Osteocyte (in vitro differentiated cells): ENCODE measurements at regions not wholly inside any gene's neighbourhood (a gene's known extent, or its start where the extent isn't known, plus 50 kb on each side); places are given as distances from the start of the nearest gene placed in this dataset.

ENCODE experiments used
- DNase-seq: peaks from one replicate; pipeline ENCODE4 v3.0.0; 2021; ENCODE audit warnings: mixed read lengths; ENCODE audit not compliant: unreplicated experiment; ENCODE audit errors: extremely low spot score
- H3K27ac Mint-ChIP-seq: one replicate; pipeline ENCODE4 v1.8.0; 2021; ENCODE audit warnings: mild to moderate bottlenecking, mixed read lengths; ENCODE audit not compliant: unreplicated experiment
- H3K27me3 Mint-ChIP-seq: one replicate; pipeline ENCODE4 v1.8.0; 2021; ENCODE audit warnings: mixed read lengths; ENCODE audit not compliant: unreplicated experiment
- H3K36me3 Mint-ChIP-seq: one replicate; pipeline ENCODE4 v1.8.0; 2021; ENCODE audit warnings: mixed read lengths; ENCODE audit not compliant: unreplicated experiment
- H3K4me1 Mint-ChIP-seq: one replicate; pipeline ENCODE4 v1.8.0; 2021; ENCODE audit warnings: mixed read lengths; ENCODE audit not compliant: unreplicated experiment
- H3K4me3 Mint-ChIP-seq: one replicate; pipeline ENCODE4 v1.8.0; 2021; ENCODE audit warnings: mild to moderate bottlenecking, moderate library complexity, mixed read lengths; ENCODE audit not compliant: unreplicated experiment
- H3K9me3 Mint-ChIP-seq: one replicate; pipeline ENCODE4 v1.8.0; 2021; ENCODE audit warnings: mixed read lengths; ENCODE audit not compliant: unreplicated experiment
- CTCF ChIP-seq: fragments of 200-600 bp; sonication (generic); IDR thresholded peaks from 2 replicates; pipeline ENCODE4 v1.5.0; 2021; ENCODE audit warnings: antibody characterized with exemption, mild to moderate bottlenecking, moderate library complexity

- peak overlapping the region; percentile 79 for H3K27ac Mint-ChIP-seq
- peaks cover 18% of the 10 kb centered on the region for H3K9me3 Mint-ChIP-seq
- DNase-seq, result no peak
- H3K36me3 Mint-ChIP-seq, result peaks cover 7% of the 10 kb centered on the region
- H3K4me3 Mint-ChIP-seq, result no peak overlapping the region
- TF ChIP-seq CTCF, result no peak
- H3K27me3 Mint-ChIP-seq, result no peaks in the 10 kb centered on the region
- peaks cover 22% of the 10 kb centered on the region for H3K4me1 Mint-ChIP-seq
Measured at GRCh38 chr12:94026596-94026995, 121.8 kb upstream of the PLXNC1 start.

GRCh38 chr12:94027561-94027960 is 120.8 kb upstream of the PLXNC1 start:
- peaks cover 7% of the 10 kb centered on the region for H3K36me3 Mint-ChIP-seq
- H3K4me1 Mint-ChIP-seq, result peaks cover 22% of the 10 kb centered on the region
- no peaks in the 10 kb centered on the region for H3K27me3 Mint-ChIP-seq
- H3K9me3 Mint-ChIP-seq, result peaks cover 18% of the 10 kb centered on the region
- TF ChIP-seq CTCF, result no peak
- no peak overlapping the region for H3K27ac Mint-ChIP-seq
- H3K4me3 Mint-ChIP-seq, result no peak overlapping the region
- no peak for DNase-seq

GRCh38 chr12:94031763-94032162 is 116.6 kb upstream of the PLXNC1 start:
- Mint-ChIP-seq H3K4me3 (no peak overlapping the region), H3K4me1 (peaks cover 9% of the 10 kb centered on the region), H3K27ac (no peak overlapping the region), H3K27me3 (no peaks in the 10 kb centered on the region), H3K9me3 (peaks cover 10% of the 10 kb centered on the region), H3K36me3 (no peaks in the 10 kb centered on the region)
- no peak for TF ChIP-seq CTCF
- no peak for DNase-seq

- Mint-ChIP-seq H3K9me3 (peaks cover 10% of the 10 kb centered on the region), H3K4me1 (peaks cover 4% of the 10 kb centered on the region), H3K36me3 (no peaks in the 10 kb centered on the region), H3K4me3 (no peak overlapping the region), H3K27ac (no peak overlapping the region), H3K27me3 (no peaks in the 10 kb centered on the region)
- no peak for TF ChIP-seq CTCF
- DNase-seq, result no peak
Measured at GRCh38 chr12:94032368-94032767, 116.0 kb upstream of the PLXNC1 start.

- Mint-ChIP-seq H3K27me3 (no peaks in the 10 kb centered on the region), H3K36me3 (no peaks in the 10 kb centered on the region), H3K9me3 (peaks cover 8% of the 10 kb centered on the region), H3K27ac (no peak overlapping the region), H3K4me3 (no peak overlapping the region), H3K4me1 (peaks cover 3% of the 10 kb centered on the region)
- no peak for TF ChIP-seq CTCF
- no peak for DNase-seq
Measured at GRCh38 chr12:94033101-94033500, 115.3 kb upstream of the PLXNC1 start.
